ENCODE measurements at regions not wholly inside any gene's neighbourhood (a gene's known extent, or its start where the extent isn't known, plus 50 kb on each side); places are given as distances from the start of the nearest gene placed in this dataset.

DNA sequence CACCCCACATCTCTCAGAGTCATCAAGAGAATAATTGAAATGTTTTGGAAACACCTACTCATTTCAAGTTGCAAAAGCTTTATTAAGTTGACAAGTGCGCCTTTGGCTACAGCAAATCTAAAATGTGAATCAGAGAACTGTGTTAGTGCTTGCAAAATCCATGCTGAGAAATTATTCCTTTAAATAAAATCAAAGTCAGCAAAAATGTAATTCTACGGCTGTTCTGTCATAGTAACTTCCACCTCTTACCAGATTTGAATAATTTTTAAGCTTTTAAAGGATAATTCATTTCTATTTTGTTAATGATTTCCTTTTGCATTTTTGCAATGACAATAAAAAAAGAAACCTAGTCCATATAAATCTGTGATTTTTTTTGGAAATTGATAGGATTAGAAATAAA lies 1779.1 kb downstream of the STIM2 start:
- no peak overlapping the region for H3K27ac Mint-ChIP-seq

More for the DNA sequence above, 1779.1 kb downstream of the STIM2 start:
- H3K36me3 ChIP-seq (ENCODE audit: insufficient read depth), result no peaks in the 10 kb centered on the region
- H3K27me3 ChIP-seq (ENCODE audit: insufficient read depth), result no peaks in the 10 kb centered on the region
- H3K9me2 ChIP-seq (ENCODE audit: insufficient read depth), result no peaks in the 10 kb centered on the region; the same call in 1 of the 2 replicates
- no peak overlapping the region for H3K4me2 ChIP-seq
- Mint-ChIP-seq H3K36me3 (ENCODE audit: low read depth) (no peaks in the 10 kb centered on the region), H3K9me3 (no peaks in the 10 kb centered on the region), H3K4me3 (no peak overlapping the region), H3K4me1 (no peaks in the 10 kb centered on the region), H3K27me3 (ENCODE audit: insufficient read depth, low read depth, poor library complexity) (no peaks in the 10 kb centered on the region)
- no peak overlapping the region for H3K4me3 ChIP-seq
- TF ChIP-seq, protein P1, sequence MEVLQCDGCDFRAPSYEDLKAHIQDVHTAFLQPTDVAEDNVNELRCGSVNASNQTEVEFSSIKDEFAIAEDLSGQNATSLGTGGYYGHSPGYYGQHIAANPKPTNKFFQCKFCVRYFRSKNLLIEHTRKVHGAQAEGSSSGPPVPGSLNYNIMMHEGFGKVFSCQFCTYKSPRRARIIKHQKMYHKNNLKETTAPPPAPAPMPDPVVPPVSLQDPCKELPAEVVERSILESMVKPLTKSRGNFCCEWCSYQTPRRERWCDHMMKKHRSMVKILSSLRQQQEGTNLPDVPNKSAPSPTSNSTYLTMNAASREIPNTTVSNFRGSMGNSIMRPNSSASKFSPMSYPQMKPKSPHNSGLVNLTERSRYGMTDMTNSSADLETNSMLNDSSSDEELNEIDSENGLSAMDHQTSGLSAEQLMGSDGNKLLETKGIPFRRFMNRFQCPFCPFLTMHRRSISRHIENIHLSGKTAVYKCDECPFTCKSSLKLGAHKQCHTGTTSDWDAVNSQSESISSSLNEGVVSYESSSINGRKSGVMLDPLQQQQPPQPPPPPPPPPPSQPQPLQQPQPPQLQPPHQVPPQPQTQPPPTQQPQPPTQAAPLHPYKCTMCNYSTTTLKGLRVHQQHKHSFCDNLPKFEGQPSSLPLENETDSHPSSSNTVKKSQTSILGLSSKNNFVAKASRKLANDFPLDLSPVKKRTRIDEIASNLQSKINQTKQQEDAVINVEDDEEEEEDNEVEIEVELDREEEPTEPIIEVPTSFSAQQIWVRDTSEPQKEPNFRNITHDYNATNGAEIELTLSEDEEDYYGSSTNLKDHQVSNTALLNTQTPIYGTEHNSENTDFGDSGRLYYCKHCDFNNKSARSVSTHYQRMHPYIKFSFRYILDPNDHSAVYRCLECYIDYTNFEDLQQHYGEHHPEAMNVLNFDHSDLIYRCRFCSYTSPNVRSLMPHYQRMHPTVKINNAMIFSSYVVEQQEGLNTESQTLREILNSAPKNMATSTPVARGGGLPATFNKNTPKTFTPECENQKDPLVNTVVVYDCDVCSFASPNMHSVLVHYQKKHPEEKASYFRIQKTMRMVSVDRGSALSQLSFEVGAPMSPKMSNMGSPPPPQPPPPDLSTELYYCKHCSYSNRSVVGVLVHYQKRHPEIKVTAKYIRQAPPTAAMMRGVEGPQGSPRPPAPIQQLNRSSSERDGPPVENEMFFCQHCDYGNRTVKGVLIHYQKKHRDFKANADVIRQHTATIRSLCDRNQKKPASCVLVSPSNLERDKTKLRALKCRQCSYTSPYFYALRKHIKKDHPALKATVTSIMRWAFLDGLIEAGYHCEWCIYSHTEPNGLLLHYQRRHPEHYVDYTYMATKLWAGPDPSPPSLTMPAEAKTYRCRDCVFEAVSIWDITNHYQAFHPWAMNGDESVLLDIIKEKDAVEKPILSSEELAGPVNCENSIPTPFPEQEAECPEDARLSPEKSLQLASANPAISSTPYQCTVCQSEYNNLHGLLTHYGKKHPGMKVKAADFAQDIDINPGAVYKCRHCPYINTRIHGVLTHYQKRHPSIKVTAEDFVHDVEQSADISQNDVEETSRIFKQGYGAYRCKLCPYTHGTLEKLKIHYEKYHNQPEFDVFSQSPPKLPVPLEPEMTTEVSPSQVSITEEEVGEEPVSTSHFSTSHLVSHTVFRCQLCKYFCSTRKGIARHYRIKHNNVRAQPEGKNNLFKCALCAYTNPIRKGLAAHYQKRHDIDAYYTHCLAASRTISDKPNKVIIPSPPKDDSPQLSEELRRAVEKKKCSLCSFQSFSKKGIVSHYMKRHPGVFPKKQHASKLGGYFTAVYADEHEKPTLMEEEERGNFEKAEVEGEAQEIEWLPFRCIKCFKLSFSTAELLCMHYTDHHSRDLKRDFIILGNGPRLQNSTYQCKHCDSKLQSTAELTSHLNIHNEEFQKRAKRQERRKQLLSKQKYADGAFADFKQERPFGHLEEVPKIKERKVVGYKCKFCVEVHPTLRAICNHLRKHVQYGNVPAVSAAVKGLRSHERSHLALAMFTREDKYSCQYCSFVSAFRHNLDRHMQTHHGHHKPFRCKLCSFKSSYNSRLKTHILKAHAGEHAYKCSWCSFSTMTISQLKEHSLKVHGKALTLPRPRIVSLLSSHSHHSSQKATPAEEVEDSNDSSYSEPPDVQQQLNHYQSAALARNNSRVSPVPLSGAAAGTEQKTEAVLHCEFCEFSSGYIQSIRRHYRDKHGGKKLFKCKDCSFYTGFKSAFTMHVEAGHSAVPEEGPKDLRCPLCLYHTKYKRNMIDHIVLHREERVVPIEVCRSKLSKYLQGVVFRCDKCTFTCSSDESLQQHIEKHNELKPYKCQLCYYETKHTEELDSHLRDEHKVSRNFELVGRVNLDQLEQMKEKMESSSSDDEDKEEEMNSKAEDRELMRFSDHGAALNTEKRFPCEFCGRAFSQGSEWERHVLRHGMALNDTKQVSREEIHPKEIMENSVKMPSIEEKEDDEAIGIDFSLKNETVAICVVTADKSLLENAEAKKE (CRISPR knock-in tag; IDR thresholded peaks at IDR 0.05), result no peak
- TF ChIP-seq ZNF114 (CRISPR knock-in tag; IDR thresholded peaks at IDR 0.05) (no peak), POLR2AphosphoS5 (IDR thresholded peaks at IDR 0.05; ENCODE audit: low read depth) (no peak), EZH2phosphoT487 (IDR thresholded peaks at IDR 0.05; ENCODE audit: unreplicated experiment) (no peak), EZH2 (IDR thresholded peaks at IDR 0.05; ENCODE audit: low read depth, unreplicated experiment) (no peak), ZNF331 (CRISPR knock-in tag; IDR thresholded peaks at IDR 0.05; ENCODE audit: low read depth) (no peak), CREB1 (CRISPR knock-in tag; IDR thresholded peaks at IDR 0.05; ENCODE audit: low read depth) (no peak), NANOG (IDR thresholded peaks at IDR 0.05; ENCODE audit: borderline replicate concordance) (no peak), STAT1 (IDR thresholded peaks at IDR 0.05; ENCODE audit: unreplicated experiment) (no peak)
- TF ChIP-seq, protein P2, sequence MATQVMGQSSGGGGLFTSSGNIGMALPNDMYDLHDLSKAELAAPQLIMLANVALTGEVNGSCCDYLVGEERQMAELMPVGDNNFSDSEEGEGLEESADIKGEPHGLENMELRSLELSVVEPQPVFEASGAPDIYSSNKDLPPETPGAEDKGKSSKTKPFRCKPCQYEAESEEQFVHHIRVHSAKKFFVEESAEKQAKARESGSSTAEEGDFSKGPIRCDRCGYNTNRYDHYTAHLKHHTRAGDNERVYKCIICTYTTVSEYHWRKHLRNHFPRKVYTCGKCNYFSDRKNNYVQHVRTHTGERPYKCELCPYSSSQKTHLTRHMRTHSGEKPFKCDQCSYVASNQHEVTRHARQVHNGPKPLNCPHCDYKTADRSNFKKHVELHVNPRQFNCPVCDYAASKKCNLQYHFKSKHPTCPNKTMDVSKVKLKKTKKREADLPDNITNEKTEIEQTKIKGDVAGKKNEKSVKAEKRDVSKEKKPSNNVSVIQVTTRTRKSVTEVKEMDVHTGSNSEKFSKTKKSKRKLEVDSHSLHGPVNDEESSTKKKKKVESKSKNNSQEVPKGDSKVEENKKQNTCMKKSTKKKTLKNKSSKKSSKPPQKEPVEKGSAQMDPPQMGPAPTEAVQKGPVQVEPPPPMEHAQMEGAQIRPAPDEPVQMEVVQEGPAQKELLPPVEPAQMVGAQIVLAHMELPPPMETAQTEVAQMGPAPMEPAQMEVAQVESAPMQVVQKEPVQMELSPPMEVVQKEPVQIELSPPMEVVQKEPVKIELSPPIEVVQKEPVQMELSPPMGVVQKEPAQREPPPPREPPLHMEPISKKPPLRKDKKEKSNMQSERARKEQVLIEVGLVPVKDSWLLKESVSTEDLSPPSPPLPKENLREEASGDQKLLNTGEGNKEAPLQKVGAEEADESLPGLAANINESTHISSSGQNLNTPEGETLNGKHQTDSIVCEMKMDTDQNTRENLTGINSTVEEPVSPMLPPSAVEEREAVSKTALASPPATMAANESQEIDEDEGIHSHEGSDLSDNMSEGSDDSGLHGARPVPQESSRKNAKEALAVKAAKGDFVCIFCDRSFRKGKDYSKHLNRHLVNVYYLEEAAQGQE (IDR thresholded peaks at IDR 0.05; ENCODE audit: unreplicated experiment), result no peak
- TF ChIP-seq, protein P3, sequence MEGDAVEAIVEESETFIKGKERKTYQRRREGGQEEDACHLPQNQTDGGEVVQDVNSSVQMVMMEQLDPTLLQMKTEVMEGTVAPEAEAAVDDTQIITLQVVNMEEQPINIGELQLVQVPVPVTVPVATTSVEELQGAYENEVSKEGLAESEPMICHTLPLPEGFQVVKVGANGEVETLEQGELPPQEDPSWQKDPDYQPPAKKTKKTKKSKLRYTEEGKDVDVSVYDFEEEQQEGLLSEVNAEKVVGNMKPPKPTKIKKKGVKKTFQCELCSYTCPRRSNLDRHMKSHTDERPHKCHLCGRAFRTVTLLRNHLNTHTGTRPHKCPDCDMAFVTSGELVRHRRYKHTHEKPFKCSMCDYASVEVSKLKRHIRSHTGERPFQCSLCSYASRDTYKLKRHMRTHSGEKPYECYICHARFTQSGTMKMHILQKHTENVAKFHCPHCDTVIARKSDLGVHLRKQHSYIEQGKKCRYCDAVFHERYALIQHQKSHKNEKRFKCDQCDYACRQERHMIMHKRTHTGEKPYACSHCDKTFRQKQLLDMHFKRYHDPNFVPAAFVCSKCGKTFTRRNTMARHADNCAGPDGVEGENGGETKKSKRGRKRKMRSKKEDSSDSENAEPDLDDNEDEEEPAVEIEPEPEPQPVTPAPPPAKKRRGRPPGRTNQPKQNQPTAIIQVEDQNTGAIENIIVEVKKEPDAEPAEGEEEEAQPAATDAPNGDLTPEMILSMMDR (conservative IDR thresholded peaks at IDR 0.05; ENCODE audit: low read depth in 2 of 2), result no peak
- TF ChIP-seq, protein P4, sequence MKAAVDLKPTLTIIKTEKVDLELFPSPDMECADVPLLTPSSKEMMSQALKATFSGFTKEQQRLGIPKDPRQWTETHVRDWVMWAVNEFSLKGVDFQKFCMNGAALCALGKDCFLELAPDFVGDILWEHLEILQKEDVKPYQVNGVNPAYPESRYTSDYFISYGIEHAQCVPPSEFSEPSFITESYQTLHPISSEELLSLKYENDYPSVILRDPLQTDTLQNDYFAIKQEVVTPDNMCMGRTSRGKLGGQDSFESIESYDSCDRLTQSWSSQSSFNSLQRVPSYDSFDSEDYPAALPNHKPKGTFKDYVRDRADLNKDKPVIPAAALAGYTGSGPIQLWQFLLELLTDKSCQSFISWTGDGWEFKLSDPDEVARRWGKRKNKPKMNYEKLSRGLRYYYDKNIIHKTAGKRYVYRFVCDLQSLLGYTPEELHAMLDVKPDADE (IDR thresholded peaks at IDR 0.05), result no peak
- H2AFZ ChIP-seq, result no peak overlapping the region
- H4K20me1 ChIP-seq (replicated peaks; ENCODE audit: insufficient read depth), result no peaks in the 10 kb centered on the region
- DNase-seq (ENCODE audit: low spot score) (no peak), ATAC-seq (no peak)
- no peaks in the 10 kb centered on the region for H3K4me1 ChIP-seq (ENCODE audit: insufficient read depth)
- H3F3A ChIP-seq (replicated peaks; ENCODE audit: low read depth), result no peaks in the 10 kb centered on the region
- H3K79me2 ChIP-seq (replicated peaks; ENCODE audit: insufficient read depth), result no peaks in the 10 kb centered on the region
- no peak overlapping the region for H3K27ac ChIP-seq (ENCODE audit: low read depth)
